Small intestine (tissue), 7 donors: ENCODE measurements at regions not wholly inside any gene's neighbourhood (a gene's known extent, or its start where the extent isn't known, plus 50 kb on each side); places are given as distances from the start of the nearest gene placed in this dataset.
"Not testable (repeated sequence)": the region's sequence is repeated elsewhere in the genome, so short reads cannot be mapped to it uniquely, and the experiment has no call there.

ENCODE experiments used
- DNase-seq, 2 donors: peaks; one replicate each; pipeline versions ENCODE4 v3.0.0 to v3.0.0-alpha.2; 2013
- FAIRE-seq: peaks from 2 replicates; lab custom pipeline; 2012; peaks lifted over from hg19 to GRCh38; lab: Jason Lieb, UNC
- H3K27ac ChIP-seq, 3 donors: one replicate each; pipeline ENCODE4 v1.5.1; 2013; ENCODE audit warnings: low read length in 2 of 3, mild to moderate bottlenecking in 2 of 3, control low read depth in 1 of 3, inconsistent platforms in 1 of 3, low read depth in 1 of 3, moderate library complexity in 1 of 3
- H3K27me3 ChIP-seq, 3 donors: one replicate each; pipeline ENCODE4 v1.6.1; 2013; ENCODE audit warnings: low read length in 3 of 3, inconsistent platforms in 1 of 3; ENCODE audit not compliant: control insufficient read depth in 3 of 3, insufficient read depth in 3 of 3
- H3K36me3 ChIP-seq, 3 donors: one replicate each; pipeline ENCODE4 v1.6.1; 2013; ENCODE audit warnings: low read length in 3 of 3, inconsistent platforms in 1 of 3, low read depth in 1 of 3, mild to moderate bottlenecking in 1 of 3, moderate library complexity in 1 of 3; ENCODE audit not compliant: control insufficient read depth in 3 of 3, insufficient read depth in 2 of 3
- H3K4me1 ChIP-seq, 3 donors: one replicate each; pipeline ENCODE4 v1.6.1; 2013; ENCODE audit warnings: low read length in 2 of 3, inconsistent platforms in 1 of 3, low read depth in 1 of 3, mild to moderate bottlenecking in 1 of 3, moderate library complexity in 1 of 3; ENCODE audit not compliant: control insufficient read depth in 3 of 3, insufficient read depth in 2 of 3
- H3K4me3 ChIP-seq, 3 donors: one replicate each; pipeline ENCODE4 v1.5.1; 2013; ENCODE audit warnings: low read length in 3 of 3, control low read depth in 1 of 3, inconsistent platforms in 1 of 3, low read depth in 1 of 3, mild to moderate bottlenecking in 1 of 3, moderate library complexity in 1 of 3
- H3K9me3 ChIP-seq, 2 donors: one replicate each; pipeline ENCODE4 v1.6.1; 2013; ENCODE audit warnings: low read depth in 1 of 2, low read length in 1 of 2; ENCODE audit not compliant: control insufficient read depth in 2 of 2, insufficient read depth in 1 of 2
- WGBS, 3 donors: extraction: QIAGEN DNeasy Blood & Tissue Kit; methylation state at CpG; one replicate each; pipeline ENCODE4 v1.1.7; 2013; 5-methylcytosine and 5-hydroxymethylcytosine counted together
- donor health status: healthy with polysubstance abuse.
- donor health status: control.
- donor health status: control.
- donor health status: Bipolar disorder and iron deficiency.
- donor health status: healthy.

DNA sequence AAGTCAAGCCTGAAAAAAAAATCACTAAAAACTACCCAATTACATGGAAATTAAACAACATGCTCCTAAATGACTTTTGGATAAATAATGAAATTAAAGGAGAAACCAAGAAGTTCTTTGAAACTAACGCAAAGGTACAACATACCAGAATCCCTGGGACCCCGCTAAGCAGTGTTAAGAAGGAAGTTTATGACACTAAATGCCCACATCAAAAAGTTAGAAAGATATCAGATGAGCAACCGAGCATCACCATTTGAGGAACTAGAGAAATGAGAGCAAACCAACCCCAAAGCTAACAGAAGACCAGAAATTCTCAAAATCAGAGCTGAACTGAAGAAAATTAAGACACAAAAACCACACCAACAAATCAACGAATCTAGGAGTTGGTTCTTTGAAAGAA, 173.5 kb downstream of the ZFY start:
- not testable (repeated sequence) for H3K9me3 ChIP-seq, H3K27me3 ChIP-seq, FAIRE-seq, H3K27ac ChIP-seq, H3K4me1 ChIP-seq, H3K4me3 ChIP-seq, H3K36me3 ChIP-seq, DNase-seq
- 78 to 96% methylated on average over 3 to 4 of the region's 4 CpGs; no CpG with 5 or more reads in 1 of the 3 donors for WGBS, 3 donors

- peak; percentile 39 for FAIRE-seq
- WGBS, 3 donors: 85 to 100% methylated on average over 1 of the region's 1 CpG; no CpG with 5 or more reads in 1 of the 3 donors
- H3K4me3 ChIP-seq, H3K36me3 ChIP-seq, H3K9me3 ChIP-seq, H3K27me3 ChIP-seq, H3K4me1 ChIP-seq, DNase-seq, H3K27ac ChIP-seq: not testable (repeated sequence)
These were observed 185.1 kb downstream of the ZFY start for GRCh38 chrY:3120234-3120633.

DNA sequence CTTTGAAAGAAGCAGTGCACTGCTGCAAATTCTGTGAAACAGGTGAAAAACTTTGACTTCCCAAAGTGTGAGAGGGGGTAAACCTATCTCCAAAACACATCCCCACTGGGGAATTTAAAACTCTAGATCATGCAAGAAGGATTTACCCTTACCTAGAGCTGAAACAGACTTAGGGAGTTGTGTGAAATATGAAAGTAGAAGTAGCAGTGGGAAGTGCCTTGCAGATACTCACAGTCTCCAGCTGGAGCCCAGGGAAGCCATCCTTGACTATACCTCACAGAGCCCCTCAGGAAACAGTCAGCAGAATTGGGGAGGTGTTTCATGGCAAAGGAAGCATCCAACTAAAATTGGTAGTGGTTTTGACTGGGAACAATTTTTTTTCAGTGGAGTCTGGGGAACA, 185.5 kb downstream of the ZFY start:
- H3K4me3 ChIP-seq, H3K27ac ChIP-seq, H3K9me3 ChIP-seq, FAIRE-seq, H3K4me1 ChIP-seq, DNase-seq, H3K36me3 ChIP-seq, H3K27me3 ChIP-seq: not testable (repeated sequence)

DNA sequence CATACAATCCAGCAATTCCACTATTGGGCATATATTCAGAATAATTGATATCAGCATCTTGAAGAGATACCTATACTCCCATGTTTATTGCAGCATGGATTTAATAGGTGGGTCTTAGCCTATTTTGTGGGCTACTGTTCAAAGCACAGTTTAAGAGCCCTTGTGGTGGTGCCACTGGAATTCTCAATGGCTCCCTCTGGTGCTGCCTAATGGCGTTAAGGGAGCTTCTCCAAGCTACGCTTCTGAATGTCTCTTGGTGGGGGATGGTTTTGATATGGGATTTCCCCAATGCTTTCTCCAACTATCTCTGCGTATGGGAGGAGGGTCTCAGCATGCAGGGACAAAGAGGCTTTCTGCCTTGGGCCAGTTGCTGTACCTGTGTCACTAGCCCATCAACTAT, 188.3 kb downstream of the ZFY start:
- FAIRE-seq, DNase-seq: not testable (repeated sequence)

DNA sequence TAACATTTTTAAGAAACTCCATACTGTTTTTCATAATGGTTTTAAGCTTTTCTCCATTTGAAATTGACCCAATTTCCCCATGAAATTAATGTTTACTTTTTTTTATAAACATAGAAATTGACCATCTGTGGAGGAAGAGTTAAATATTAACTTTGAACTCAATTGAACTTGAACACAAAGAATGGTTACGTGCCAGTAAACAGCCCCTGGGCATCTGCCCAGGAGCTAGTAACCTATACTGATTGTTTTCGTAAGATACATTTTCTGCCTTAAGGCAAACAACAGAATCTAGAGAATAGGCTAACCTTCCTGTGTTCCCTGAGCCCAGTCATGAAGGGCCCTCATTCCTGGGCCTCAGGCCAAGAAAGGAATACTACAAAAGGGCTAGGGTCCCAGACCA, 235.9 kb downstream of the ZFY start:
- H3K4me1 ChIP-seq, H3K27ac ChIP-seq, DNase-seq, H3K4me3 ChIP-seq, H3K9me3 ChIP-seq, H3K36me3 ChIP-seq, H3K27me3 ChIP-seq, FAIRE-seq: not testable (repeated sequence)
- 27 to 54% (median 38%) methylated on average over 1 to 2 of the region's 2 CpGs for WGBS, 3 donors

More for the DNA sequence above, 188.3 kb downstream of the ZFY start:
- H3K4me3 ChIP-seq, H3K27ac ChIP-seq, H3K4me1 ChIP-seq, H3K27me3 ChIP-seq, H3K9me3 ChIP-seq, H3K36me3 ChIP-seq: not testable (repeated sequence)
- WGBS, 3 donors: 89% methylated on average over 3 of the region's 3 CpGs; no CpG with 5 or more reads in 2 of the 3 donors

- H3K27ac ChIP-seq, FAIRE-seq, H3K4me1 ChIP-seq, H3K4me3 ChIP-seq, H3K9me3 ChIP-seq, H3K36me3 ChIP-seq, H3K27me3 ChIP-seq: not testable (repeated sequence)
- peak in 1 of 2 donors; percentile 0 for DNase-seq
- 88% methylated on average over 5 of the region's 5 CpGs; no CpG with 5 or more reads in 2 of the 3 donors for WGBS, 3 donors
These were observed 259.9 kb downstream of the ZFY start for GRCh38 chrY:3195035-3195434.

- H3K27me3 ChIP-seq, DNase-seq, FAIRE-seq, H3K9me3 ChIP-seq, H3K27ac ChIP-seq, H3K4me1 ChIP-seq, H3K4me3 ChIP-seq, H3K36me3 ChIP-seq: not testable (repeated sequence)
- 89 to 92% methylated on average over 2 of the region's 3 CpGs; no CpG with 5 or more reads in 1 of the 3 donors for WGBS, 3 donors
These were observed 267.1 kb downstream of the ZFY start for GRCh38 chrY:3202287-3202686.

GRCh38 chrY:3206733-3207132, 271.6 kb downstream of the ZFY start:
- not testable (repeated sequence) for H3K27me3 ChIP-seq, H3K4me1 ChIP-seq, DNase-seq, H3K4me3 ChIP-seq, H3K9me3 ChIP-seq, H3K27ac ChIP-seq, H3K36me3 ChIP-seq, FAIRE-seq

- not testable (repeated sequence) for H3K4me1 ChIP-seq, H3K9me3 ChIP-seq, H3K36me3 ChIP-seq, H3K27me3 ChIP-seq, FAIRE-seq, DNase-seq, H3K4me3 ChIP-seq, H3K27ac ChIP-seq
- 19 to 31% methylated on average over 1 of the region's 1 CpG; no CpG with 5 or more reads in 1 of the 3 donors for WGBS, 3 donors
These were observed 278.0 kb downstream of the ZFY start for GRCh38 chrY:3213183-3213582.
